IPS DF 4.7 (cell line): ENCODE measurements at regions not wholly inside any gene's neighbourhood (a gene's known extent, or its start where the extent isn't known, plus 50 kb on each side); places are given as distances from the start of the nearest gene placed in this dataset.

ENCODE experiments used
- DNase-seq: peaks from one replicate; pipeline ENCODE4 v3.0.0-alpha.2; 2013; ENCODE audit warnings: low spot score; ENCODE audit errors: extremely low read depth

GRCh38 chr11:28545536-28545935 lies 437.3 kb downstream of the METTL15 start:
- DNase-seq: no peak

- no peak for DNase-seq
Measured at GRCh38 chr11:28542561-28542960, 434.4 kb downstream of the METTL15 start.

GRCh38 chr11:28539239-28540030 lies 431.2 kb downstream of the METTL15 start:
- no peak for DNase-seq

- no peak for DNase-seq
Measured at GRCh38 chr11:28537822-28538221, 429.6 kb downstream of the METTL15 start.

- no peak for DNase-seq
Measured at GRCh38 chr11:28536504-28537267, 428.5 kb downstream of the METTL15 start.

- no peak for DNase-seq
Measured at GRCh38 chr11:28535677-28536076, 427.5 kb downstream of the METTL15 start.

GRCh38 chr11:28529540-28530410 lies 421.6 kb downstream of the METTL15 start:
- DNase-seq: peak; percentile 25

GRCh38 chr11:28529046-28529445 lies 420.9 kb downstream of the METTL15 start:
- DNase-seq: no peak

- DNase-seq: no peak
Measured at GRCh38 chr11:28528217-28528616, 420.0 kb downstream of the METTL15 start.

GRCh38 chr11:28526406-28526751 lies 418.2 kb downstream of the METTL15 start:
- DNase-seq: no peak

- no peak for DNase-seq
Measured at GRCh38 chr11:28525636-28526405, 417.6 kb downstream of the METTL15 start.

- no peak for DNase-seq
Measured at GRCh38 chr11:28524098-28524497, 415.9 kb downstream of the METTL15 start.

GRCh38 chr11:28521075-28521474 lies 412.9 kb downstream of the METTL15 start:
- DNase-seq: no peak

GRCh38 chr11:28520291-28520690 lies 412.1 kb downstream of the METTL15 start:
- no peak for DNase-seq

GRCh38 chr11:28518825-28519224 lies 410.6 kb downstream of the METTL15 start:
- no peak for DNase-seq

GRCh38 chr11:28517621-28518020 lies 409.4 kb downstream of the METTL15 start:
- DNase-seq: no peak

GRCh38 chr11:28514391-28514790 lies 406.2 kb downstream of the METTL15 start:
- no peak for DNase-seq

GRCh38 chr11:28512143-28512756 lies 404.1 kb downstream of the METTL15 start:
- DNase-seq: no peak

- no peak for DNase-seq
Measured at GRCh38 chr11:28505232-28505631, 397.0 kb downstream of the METTL15 start.

GRCh38 chr11:28504555-28505110 lies 396.4 kb downstream of the METTL15 start:
- DNase-seq: no peak
